NB4 (cell line): ENCODE measurements at regions not wholly inside any gene's neighbourhood (a gene's known extent, or its start where the extent isn't known, plus 50 kb on each side); places are given as distances from the start of the nearest gene placed in this dataset.

ENCODE experiments used
- CTCF ChIP-seq: IDR thresholded peaks from one replicate; pipeline ENCODE4 v1.5.1; 2012; ENCODE audit warnings: low read depth, low read length
- MYC ChIP-seq: IDR thresholded peaks from 2 replicates; pipeline ENCODE4 v1.6.1; 2011; ENCODE audit warnings: low read depth, low read length
- POLR2A ChIP-seq: IDR thresholded peaks from 2 replicates; pipeline ENCODE4 v1.6.1; 2011; ENCODE audit warnings: mild to moderate bottlenecking; ENCODE audit not compliant: insufficient read length; ENCODE audit errors: extremely low read depth

GRCh38 chr10:30127120-30127541, 67.7 kb upstream of the JCAD start:
- TF ChIP-seq CTCF = no peak
- TF ChIP-seq MYC = no peak
- no peak for TF ChIP-seq POLR2A
